ENCODE measurements at regions not wholly inside any gene's neighbourhood (a gene's known extent, or its start where the extent isn't known, plus 50 kb on each side); places are given as distances from the start of the nearest gene placed in this dataset.

- FAIRE-seq: no peak
- TF ChIP-seq POLR2A (IDR thresholded peaks at IDR 0.05; ENCODE audit: low read depth, low read length): no peak
- DNase-seq (ENCODE audit: insufficient read length, low spot score): no peak
These were observed 349.7 kb upstream of the SUCLG2 start for GRCh38 chr3:68004091-68004490.

- FAIRE-seq (no peak), DNase-seq (ENCODE audit: insufficient read length, low spot score) (no peak)
- TF ChIP-seq POLR2A (IDR thresholded peaks at IDR 0.05; ENCODE audit: low read depth, low read length): no peak
These were observed 343.9 kb upstream of the SUCLG2 start for GRCh38 chr3:67998281-67998680.

GRCh38 chr3:67995206-67995605 lies 340.8 kb upstream of the SUCLG2 start:
- DNase-seq (ENCODE audit: insufficient read length, low spot score) (no peak), FAIRE-seq (no peak)
- TF ChIP-seq POLR2A (IDR thresholded peaks at IDR 0.05; ENCODE audit: low read depth, low read length): no peak

- no peak for TF ChIP-seq POLR2A (IDR thresholded peaks at IDR 0.05; ENCODE audit: low read depth, low read length)
- FAIRE-seq: no peak
- DNase-seq (ENCODE audit: insufficient read length, low spot score): no peak
These were observed 332.3 kb upstream of the SUCLG2 start for GRCh38 chr3:67986706-67987105.

- TF ChIP-seq POLR2A (IDR thresholded peaks at IDR 0.05; ENCODE audit: low read depth, low read length): no peak
- DNase-seq (ENCODE audit: insufficient read length, low spot score) (no peak), FAIRE-seq (no peak)
These were observed 328.8 kb upstream of the SUCLG2 start for GRCh38 chr3:67983166-67983565.

GRCh38 chr3:67981077-67981476 lies 326.7 kb upstream of the SUCLG2 start:
- TF ChIP-seq POLR2A (IDR thresholded peaks at IDR 0.05; ENCODE audit: low read depth, low read length): no peak
- no peak for DNase-seq (ENCODE audit: insufficient read length, low spot score)
- no peak for FAIRE-seq

GRCh38 chr3:67979342-67979741 lies 324.9 kb upstream of the SUCLG2 start:
- no peak for FAIRE-seq

GRCh38 chr3:67977762-67978161 lies 323.4 kb upstream of the SUCLG2 start:
- FAIRE-seq: no peak
- DNase-seq (ENCODE audit: insufficient read length, low spot score): no peak
- no peak for TF ChIP-seq POLR2A (IDR thresholded peaks at IDR 0.05; ENCODE audit: low read depth, low read length)

More at GRCh38 chr3:67979342-67979741, 324.9 kb upstream of the SUCLG2 start:
- DNase-seq (ENCODE audit: insufficient read length, low spot score): no peak
- TF ChIP-seq POLR2A (IDR thresholded peaks at IDR 0.05; ENCODE audit: low read depth, low read length): no peak

GRCh38 chr3:67976663-67977062 lies 322.3 kb upstream of the SUCLG2 start:
- DNase-seq (ENCODE audit: insufficient read length, low spot score): no peak
- FAIRE-seq: no peak
- no peak for TF ChIP-seq POLR2A (IDR thresholded peaks at IDR 0.05; ENCODE audit: low read depth, low read length)

- TF ChIP-seq POLR2A (IDR thresholded peaks at IDR 0.05; ENCODE audit: low read depth, low read length): no peak
- no peak for FAIRE-seq
- DNase-seq (ENCODE audit: insufficient read length, low spot score): no peak
These were observed 310.2 kb upstream of the SUCLG2 start for GRCh38 chr3:67964596-67964995.

GRCh38 chr3:67957268-67957667 lies 302.9 kb upstream of the SUCLG2 start:
- no peak for TF ChIP-seq POLR2A (IDR thresholded peaks at IDR 0.05; ENCODE audit: low read depth, low read length)
- FAIRE-seq (no peak), DNase-seq (ENCODE audit: insufficient read length, low spot score) (no peak)

- no peak for FAIRE-seq
- no peak for DNase-seq (ENCODE audit: insufficient read length, low spot score)
These were observed 293.5 kb upstream of the SUCLG2 start for GRCh38 chr3:67947808-67948508.

GRCh38 chr3:67946436-67946835 lies 292.0 kb upstream of the SUCLG2 start:
- FAIRE-seq (no peak), DNase-seq (ENCODE audit: insufficient read length, low spot score) (no peak)
- no peak for TF ChIP-seq POLR2A (IDR thresholded peaks at IDR 0.05; ENCODE audit: low read depth, low read length)

More at GRCh38 chr3:67947808-67948508, 293.5 kb upstream of the SUCLG2 start:
- TF ChIP-seq POLR2A (IDR thresholded peaks at IDR 0.05; ENCODE audit: low read depth, low read length): no peak

GRCh38 chr3:67943546-67943945 lies 289.1 kb upstream of the SUCLG2 start:
- TF ChIP-seq POLR2A (IDR thresholded peaks at IDR 0.05; ENCODE audit: low read depth, low read length): no peak
- no peak for DNase-seq (ENCODE audit: insufficient read length, low spot score)
- no peak for FAIRE-seq

GRCh38 chr3:67941433-67942030 lies 287.1 kb upstream of the SUCLG2 start:
- no peak for TF ChIP-seq POLR2A (IDR thresholded peaks at IDR 0.05; ENCODE audit: low read depth, low read length)
- FAIRE-seq (no peak), DNase-seq (ENCODE audit: insufficient read length, low spot score) (no peak)
